ENCODE measurements at regions not wholly inside any gene's neighbourhood (a gene's known extent, or its start where the extent isn't known, plus 50 kb on each side); places are given as distances from the start of the nearest gene placed in this dataset.

DNA sequence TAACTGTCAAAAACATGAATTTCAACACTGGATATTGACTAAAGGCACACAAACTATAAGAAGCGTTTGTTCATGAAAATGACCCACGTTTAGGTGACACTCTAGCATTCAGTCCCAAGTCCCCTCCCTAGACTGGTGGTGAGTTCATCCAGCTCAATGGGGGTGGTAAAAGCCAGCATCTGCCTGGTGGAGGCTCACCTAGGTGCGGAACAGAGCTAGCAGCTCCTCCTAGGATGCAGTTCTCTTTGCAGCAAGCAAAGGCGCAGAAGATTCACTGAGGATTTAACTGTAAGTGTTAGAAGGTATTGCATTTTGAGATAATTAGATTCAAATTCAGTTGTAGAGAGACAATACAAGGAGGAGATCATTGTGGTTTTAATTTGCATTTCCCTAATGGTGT lies 87.6 kb downstream of the VSTM2A start:
- 66 to 69% (median 68%) methylated on average over 4 of the region's 4 CpGs for WGBS, 3 donors

DNA sequence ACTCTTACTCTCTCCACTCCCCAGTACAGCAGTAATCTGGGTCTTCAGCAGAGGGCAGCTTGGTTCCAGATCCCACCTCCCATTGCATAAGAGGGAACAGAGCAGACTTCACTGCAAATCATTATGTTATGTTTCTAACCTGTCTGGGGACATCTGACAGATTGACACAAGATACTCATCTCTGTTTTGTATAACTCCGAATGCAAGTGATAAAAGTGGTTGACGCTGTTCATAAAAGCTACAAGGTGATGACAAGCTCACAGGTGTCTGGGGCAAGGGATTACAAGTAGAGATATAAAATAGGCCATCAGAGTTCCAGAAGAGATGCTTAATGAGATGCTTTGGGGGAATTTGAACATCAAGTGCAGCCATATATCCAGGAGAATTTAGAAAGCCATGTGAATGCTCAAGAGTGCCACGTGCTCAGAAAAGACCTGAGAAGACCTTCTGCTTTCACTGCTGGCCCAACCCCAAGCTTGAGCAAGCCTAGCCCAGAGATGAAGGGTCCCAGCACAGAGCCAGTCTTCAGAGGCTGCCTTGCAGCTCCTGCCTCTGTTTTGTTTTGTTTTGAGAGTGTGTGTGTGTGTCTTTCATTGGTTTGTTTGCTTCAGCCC lies 80.6 kb downstream of the VSTM2A start:
- intact Hi-C loops (cut with DNase I), result no loop called here
- H3K4me1 ChIP-seq (ENCODE audit: insufficient read depth), result no peaks in the 10 kb centered on the region
- 70 to 75% (median 72%) methylated on average over 3 of the region's 3 CpGs for WGBS, 3 donors
- H3K9me3 ChIP-seq, result no peaks in the 10 kb centered on the region
- TF ChIP-seq POLR2A (IDR thresholded peaks at IDR 0.05) (no peak), EP300 (IDR thresholded peaks at IDR 0.05) (no peak)
- TF ChIP-seq, protein P1, sequence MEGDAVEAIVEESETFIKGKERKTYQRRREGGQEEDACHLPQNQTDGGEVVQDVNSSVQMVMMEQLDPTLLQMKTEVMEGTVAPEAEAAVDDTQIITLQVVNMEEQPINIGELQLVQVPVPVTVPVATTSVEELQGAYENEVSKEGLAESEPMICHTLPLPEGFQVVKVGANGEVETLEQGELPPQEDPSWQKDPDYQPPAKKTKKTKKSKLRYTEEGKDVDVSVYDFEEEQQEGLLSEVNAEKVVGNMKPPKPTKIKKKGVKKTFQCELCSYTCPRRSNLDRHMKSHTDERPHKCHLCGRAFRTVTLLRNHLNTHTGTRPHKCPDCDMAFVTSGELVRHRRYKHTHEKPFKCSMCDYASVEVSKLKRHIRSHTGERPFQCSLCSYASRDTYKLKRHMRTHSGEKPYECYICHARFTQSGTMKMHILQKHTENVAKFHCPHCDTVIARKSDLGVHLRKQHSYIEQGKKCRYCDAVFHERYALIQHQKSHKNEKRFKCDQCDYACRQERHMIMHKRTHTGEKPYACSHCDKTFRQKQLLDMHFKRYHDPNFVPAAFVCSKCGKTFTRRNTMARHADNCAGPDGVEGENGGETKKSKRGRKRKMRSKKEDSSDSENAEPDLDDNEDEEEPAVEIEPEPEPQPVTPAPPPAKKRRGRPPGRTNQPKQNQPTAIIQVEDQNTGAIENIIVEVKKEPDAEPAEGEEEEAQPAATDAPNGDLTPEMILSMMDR (IDR thresholded peaks at IDR 0.05), result no peak
- no peaks in the 10 kb centered on the region for H3K36me3 ChIP-seq
- peaks cover 2% of the 10 kb centered on the region for H3K27me3 ChIP-seq
- no peak overlapping the region for H3K27ac ChIP-seq
- no peak for DNase-seq
- no peak overlapping the region for H3K4me3 ChIP-seq

More for the DNA sequence above, 87.6 kb downstream of the VSTM2A start:
- intact Hi-C loops (cut with DNase I), result no loop called here
- Histone ChIP-seq H3K4me3 (no peak overlapping the region), H3K36me3 (no peaks in the 10 kb centered on the region), H3K9me3 (no peaks in the 10 kb centered on the region), H3K27me3 (no peaks in the 10 kb centered on the region), H3K27ac (no peak overlapping the region), H3K4me1 (ENCODE audit: insufficient read depth) (no peaks in the 10 kb centered on the region)
- DNase-seq, result no peak
- no peak for TF ChIP-seq POLR2A (IDR thresholded peaks at IDR 0.05)
- TF ChIP-seq, protein P1 (IDR thresholded peaks at IDR 0.05), result no peak
- TF ChIP-seq EP300 (IDR thresholded peaks at IDR 0.05), result no peak

Measured in ovary (tissue), 7 donors.